Astrocyte of the cerebellum (primary cell): ENCODE measurements at regions not wholly inside any gene's neighbourhood (a gene's known extent, or its start where the extent isn't known, plus 50 kb on each side); places are given as distances from the start of the nearest gene placed in this dataset.

ENCODE experiments used
- DNase-seq: peaks from one replicate; pipeline ENCODE4 v3.0.0-alpha.2; 2011; ENCODE audit warnings: low read depth
- H3K4me3 ChIP-seq: 2 replicates; pipeline ENCODE4 v1.5.1; 2011; ENCODE audit warnings: mild to moderate bottlenecking, low read depth, low read length, moderate library complexity
- CTCF ChIP-seq: IDR thresholded peaks from 2 replicates; pipeline ENCODE4 v1.5.1; 2012; ENCODE audit warnings: low read length, low read depth, moderate library complexity, mild to moderate bottlenecking; ENCODE audit errors: missing control alignments
- in situ Hi-C: cut with HindIII; loops from 2 replicates; pipeline ENCODE4 v1.10.0; 2017; ENCODE audit warnings: low sequenced_read_pairs

GRCh38 chr7:28354601-28355402, 57.5 kb upstream of the CREB5 start:
- H3K4me3 ChIP-seq: no peak overlapping the region
- DNase-seq: peak; percentile 55
- in situ Hi-C loops: no loop called here
- no peak for TF ChIP-seq CTCF

GRCh38 chr7:28355635-28356319, 56.5 kb upstream of the CREB5 start:
- TF ChIP-seq CTCF: no peak
- in situ Hi-C loops: no loop called here
- no peak for DNase-seq
- H3K4me3 ChIP-seq: no peak overlapping the region

GRCh38 chr7:28356619-28357018, 55.7 kb upstream of the CREB5 start:
- H3K4me3 ChIP-seq: no peak overlapping the region
- TF ChIP-seq CTCF: no peak
- in situ Hi-C loops: no loop called here
- no peak for DNase-seq

- no peak overlapping the region for H3K4me3 ChIP-seq
- in situ Hi-C loops: no loop called here
- TF ChIP-seq CTCF: no peak
- DNase-seq: peak; percentile 94
Observed at GRCh38 chr7:28358423-28358868, 53.9 kb upstream of the CREB5 start.

- no peak overlapping the region for H3K4me3 ChIP-seq
- in situ Hi-C loops: loop anchor here (5.0 kb wide), 1 partner anchor 42 kb away; no protein-coding TSS in a partner anchor
- DNase-seq: no peak
- TF ChIP-seq CTCF: no peak
Observed at GRCh38 chr7:28360739-28361138, 51.6 kb upstream of the CREB5 start.

- in situ Hi-C loops: loop anchor here (5.0 kb wide), 1 partner anchor 41 kb away; no protein-coding TSS in a partner anchor
- DNase-seq: no peak
- H3K4me3 ChIP-seq: no peak overlapping the region
- no peak for TF ChIP-seq CTCF
Observed at GRCh38 chr7:28361551-28361950, 50.8 kb upstream of the CREB5 start.
